HepG2 (cell line): ENCODE measurements at regions not wholly inside any gene's neighbourhood (a gene's known extent, or its start where the extent isn't known, plus 50 kb on each side); places are given as distances from the start of the nearest gene placed in this dataset.

Experiments
- ATAC-seq: fragments of 200-7000 bp; cut with Tn5 transposase; 3 replicates; pipeline ENCODE4 v1.9.1; 2020; ENCODE audit warnings: mild to moderate bottlenecking, moderate library complexity
- BruUV-seq: library from RNA; stranded (reverse); fragments of 400-500 nt; replicated peaks from 2 replicates; lab custom pipeline; 2021; lab: Mats Ljungman, UMichigan
- CTCF ChIA-PET: fragments of 300-600 bp; formaldehyde crosslinking; extraction: SDS; loops from one replicate; lab custom pipeline; 2021; ENCODE audit warnings: low total read pairs, inconsistent platforms, low intra/inter-chr PET ratio; lab: Yijun Ruan, JAX
- POLR2A ChIA-PET: fragments of 350-600 bp; sonication (Branson Sonifier 250); formaldehyde crosslinking; loops from one replicate; lab custom pipeline; 2020; ENCODE audit warnings: antibody characterized with exemption, inconsistent platforms; lab: Yijun Ruan, JAX
- DNase-seq: peaks from one replicate; pipeline ENCODE4 v3.0.0-alpha.2; 2015; ENCODE audit warnings: low spot score
- FAIRE-seq: peaks from 3 replicates; lab custom pipeline; 2011; peaks lifted over from hg19 to GRCh38; lab: Jason Lieb, UNC
- H2AFZ ChIP-seq: one replicate; pipeline ENCODE4 v1.6.1; 2011; ENCODE audit warnings: low read length, inconsistent platforms
- H3K27ac ChIP-seq: fragments of 300-600 bp; 3 replicates; pipeline ENCODE4 v1.8.0; 2011; ENCODE audit warnings: mixed run types, mild to moderate bottlenecking, mixed read lengths, low read length, inconsistent platforms; ENCODE audit not compliant: insufficient read depth; ENCODE audit errors: extremely low read length
- H3K27me3 ChIP-seq, 2 experiments: fragments of 200-600 bp in 1 of 2; 2 replicates in 1 of 2; 3 replicates in 1 of 2; pipeline versions ENCODE4 v1.6.0 to v1.8.0; 2011; ENCODE audit warnings: low read length in 2 of 2, mild to moderate bottlenecking in 2 of 2, moderate library complexity in 2 of 2, inconsistent platforms in 1 of 2; ENCODE audit not compliant: insufficient read depth in 2 of 2, control insufficient read depth in 1 of 2
- H3K36me3 ChIP-seq, 2 experiments: fragments of 200-600 bp in 1 of 2; replicated peaks in 1 of 2; 2 replicates in 1 of 2; 3 replicates in 1 of 2; pipeline versions ENCODE4 v1.5.1 to v1.8.0; 2011; ENCODE audit warnings: low read length in 2 of 2, inconsistent platforms in 1 of 2; ENCODE audit not compliant: insufficient read depth in 2 of 2, control insufficient read depth in 1 of 2
- H3K4me1 ChIP-seq: 2 replicates; pipeline ENCODE4 v1.5.1; 2012; ENCODE audit warnings: low read length, inconsistent platforms; ENCODE audit not compliant: insufficient read depth
- H3K4me2 ChIP-seq: 2 replicates; pipeline ENCODE4 v1.6.0; 2011; ENCODE audit warnings: low read depth, low read length, inconsistent platforms
- H3K4me3 ChIP-seq, 3 experiments: fragments of 200-600 bp in 1 of 3; sonication (generic), shearing (Covaris generic) in 1 of 3; replicated peaks in 1 of 3; 2 replicates each; pipeline ENCODE4 v1.5.1; 2011 to 2016; ENCODE audit warnings: low read length in 3 of 3, inconsistent platforms in 2 of 3, low read depth in 2 of 3, mild to moderate bottlenecking in 2 of 3, control low read depth in 1 of 3, mixed read lengths in 1 of 3; ENCODE audit not compliant: insufficient read depth in 1 of 3
- H3K79me2 ChIP-seq: one replicate; pipeline ENCODE4 v1.6.1; 2011; ENCODE audit warnings: low read length, inconsistent platforms; ENCODE audit not compliant: insufficient read depth
- H3K9ac ChIP-seq: 2 replicates; pipeline ENCODE4 v1.6.0; 2011; ENCODE audit warnings: mild to moderate bottlenecking, low read depth, low read length, inconsistent platforms; ENCODE audit not compliant: insufficient read depth
- H3K9me3 ChIP-seq: 2 replicates; pipeline ENCODE4 v1.5.1; 2012; ENCODE audit warnings: mild to moderate bottlenecking, low read length
- H4K20me1 ChIP-seq: 2 replicates; pipeline ENCODE4 v1.6.0; 2011; ENCODE audit warnings: inconsistent platforms, mild to moderate bottlenecking, low read length, moderate library complexity; ENCODE audit not compliant: insufficient read depth
- BCL6 ChIP-seq: IDR thresholded peaks from 2 replicates; pipeline ENCODE4 v1.6.1; 2016; ENCODE audit warnings: missing genetic modification reagents, missing compliant biosample characterization
- BRF2 ChIP-seq: sonication (generic); formaldehyde crosslinking; IDR thresholded peaks from 2 replicates; pipeline ENCODE4 v1.8.1; 2022; ENCODE audit warnings: mild to moderate bottlenecking, missing genetic modification reagents
- NAIF1 ChIP-seq: sonication (generic); formaldehyde crosslinking; IDR thresholded peaks from 2 replicates; pipeline ENCODE4 v1.5.0; 2020; ENCODE audit warnings: mild to moderate bottlenecking, missing genetic modification reagents, borderline replicate concordance
- PHF8 ChIP-seq: sonication (generic); formaldehyde crosslinking; IDR thresholded peaks from 2 replicates; pipeline ENCODE4 v1.5.0; 2020; ENCODE audit warnings: missing genetic modification reagents
- THRA ChIP-seq: sonication (generic); formaldehyde crosslinking; IDR thresholded peaks from 2 replicates; pipeline ENCODE4 v1.4.0; 2020; ENCODE audit warnings: missing genetic modification reagents, borderline replicate concordance
- TRIM24 ChIP-seq: sonication (generic); formaldehyde crosslinking; IDR thresholded peaks from 2 replicates; pipeline ENCODE4 v1.8.0; 2022; ENCODE audit warnings: mild to moderate bottlenecking, missing genetic modification reagents
- ZNF749 ChIP-seq: sonication (generic); formaldehyde crosslinking; IDR thresholded peaks from 2 replicates; pipeline ENCODE4 v1.8.0; 2022; ENCODE audit warnings: mild to moderate bottlenecking, missing genetic modification reagents, moderate library complexity, borderline replicate concordance
- WGBS: methylation state at CpG from one replicate; pipeline ENCODE4 v1.1.6; 2017; ENCODE audit warnings: low lambda C conversion rate; 5-methylcytosine and 5-hydroxymethylcytosine counted together
- in situ Hi-C: cut with HindIII; loops from 2 replicates; pipeline ENCODE4 v1.10.0; 2017; ENCODE audit warnings: low pct_unique_long_range_greater_than_20kb; ENCODE audit not compliant: extremely low pct_ligation_motif_present
- intact Hi-C: fragments of 100-400 bp; cut with micrococcal nuclease; formaldehyde crosslinking; loops from one replicate; pipeline ENCODE4 v1.10.0; 2022; ENCODE audit not compliant: unreplicated experiment

DNA sequence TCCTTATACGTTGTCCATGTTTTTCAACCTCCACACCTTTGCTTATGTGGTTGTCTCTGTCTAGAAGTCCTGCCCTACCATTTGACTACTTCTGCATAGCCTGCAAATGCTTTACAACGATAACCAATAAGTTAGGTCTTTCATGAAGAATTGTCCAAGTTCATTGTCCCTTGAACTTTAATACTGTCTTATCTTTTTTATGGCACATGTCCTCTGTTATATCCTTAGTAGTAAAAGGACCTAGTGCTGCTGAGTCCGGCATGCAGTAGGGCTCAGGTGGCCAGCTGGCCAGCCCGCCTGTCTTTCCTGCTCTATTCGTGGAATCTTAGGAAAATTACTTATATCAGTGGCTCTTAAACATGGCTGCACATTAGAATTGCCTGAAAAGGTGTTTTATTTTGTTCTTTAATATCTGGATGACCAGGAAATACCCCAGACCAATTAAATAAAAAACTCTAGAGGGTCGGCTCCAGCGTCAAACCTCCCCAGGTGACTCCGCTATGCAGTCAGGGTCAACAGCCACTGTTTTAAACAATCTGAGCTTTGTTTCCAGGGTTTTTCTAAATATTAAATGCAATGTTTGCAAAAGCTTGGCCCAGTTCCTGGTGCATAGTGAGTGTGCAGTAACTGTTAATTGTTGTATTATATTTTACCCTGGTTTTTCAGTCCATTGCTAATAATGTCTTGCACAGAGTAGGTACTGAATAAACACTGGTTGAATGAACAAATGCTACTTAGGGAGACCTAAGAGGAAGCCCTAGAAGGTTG, 64.6 kb upstream of the SESN3 start:
- peaks cover 0 to 4% of the 10 kb centered on the region in 2 experiments; a peak in 1 of 5 replicates for H3K27me3 ChIP-seq
- no peak overlapping the region for H3K27ac ChIP-seq
- H3K4me2 ChIP-seq: no peak overlapping the region
- DNase-seq (no peak), ATAC-seq (no peak), FAIRE-seq (no peak)
- intact Hi-C loops: no loop called here
- H2AFZ ChIP-seq: no peak overlapping the region
- no peaks in the 10 kb centered on the region for H3K36me3 ChIP-seq
- no peaks in the 10 kb centered on the region for H3K9me3 ChIP-seq
- 37% methylated on average over 8 of the region's 8 CpGs for WGBS
- no TSS peak for BruUV-seq
- no peaks in the 10 kb centered on the region for H3K4me1 ChIP-seq
- no peak overlapping the region for H3K9ac ChIP-seq
- ChIA-PET POLR2A (no interaction called here), CTCF (no interaction called here)
- in situ Hi-C loops: no loop called here
- H3K79me2 ChIP-seq: no peaks in the 10 kb centered on the region
- H3K4me3 ChIP-seq: no peak overlapping the region
- H4K20me1 ChIP-seq: no peaks in the 10 kb centered on the region
- TF ChIP-seq THRA (CRISPR knock-in tag) (no peak), PHF8 (CRISPR knock-in tag) (no peak), ZNF749 (no peak), NAIF1 (no peak), BRF2 (CRISPR knock-in tag) (no peak), BCL6 (CRISPR knock-in tag) (no peak), TRIM24 (CRISPR knock-in tag) (no peak)
